Right lobe of liver (tissue), 4 donors: ENCODE measurements at regions not wholly inside any gene's neighbourhood (a gene's known extent, or its start where the extent isn't known, plus 50 kb on each side); places are given as distances from the start of the nearest gene placed in this dataset.

Source experiments
- POLR2A ChIP-seq: fragments of 450-650 bp; IDR thresholded peaks from one replicate; pipeline ENCODE4 v1.6.1; 2017; ENCODE audit warnings: antibody characterized with exemption, mild to moderate bottlenecking
- TF ChIP-seq, protein P1 (sequence below), 4 donors: fragments of 200-600 bp in 3 of 4; fragments of 450-650 bp in 1 of 4; IDR thresholded peaks; one replicate each; pipeline versions ENCODE4 v1.5.1 to v1.8.0; 2016 to 2022; ENCODE audit warnings: antibody characterized with exemption in 4 of 4, mild to moderate bottlenecking in 2 of 4
- donor health status: DM: no; HTN: no; CAD: no.
- donor health status: DM: no; HTN: no; CAD: no.
- donor health status: DM: no; HTN: yes; CAD: no.

DNA sequence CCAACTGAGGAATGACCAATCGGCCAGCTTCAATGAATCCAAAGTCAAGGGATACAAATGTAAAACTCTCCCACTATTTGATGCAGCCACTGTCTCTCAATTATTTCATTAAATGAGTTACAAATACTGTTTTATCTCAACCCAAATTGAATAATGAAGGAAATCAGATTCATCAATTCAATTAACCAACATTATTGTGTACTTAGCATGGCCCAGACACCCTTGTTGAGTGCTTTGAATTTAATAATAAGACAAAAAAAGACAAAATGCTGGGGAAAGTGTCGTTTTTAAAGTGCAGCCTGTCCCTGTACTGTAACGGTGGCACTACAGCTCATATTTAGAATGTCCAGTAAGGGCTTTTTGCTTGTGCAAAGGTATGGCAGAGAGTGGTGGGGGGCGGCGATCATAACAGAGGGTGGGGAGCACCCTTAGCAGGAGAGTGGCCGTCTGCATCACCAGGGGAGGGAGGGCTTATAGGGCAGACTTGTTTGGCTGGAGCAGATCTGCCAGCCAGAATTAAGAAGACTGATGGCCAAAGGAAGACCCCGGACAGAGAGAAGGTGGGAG, 123.8 kb upstream of the GALNT2 start:
- TF ChIP-seq, protein P1, sequence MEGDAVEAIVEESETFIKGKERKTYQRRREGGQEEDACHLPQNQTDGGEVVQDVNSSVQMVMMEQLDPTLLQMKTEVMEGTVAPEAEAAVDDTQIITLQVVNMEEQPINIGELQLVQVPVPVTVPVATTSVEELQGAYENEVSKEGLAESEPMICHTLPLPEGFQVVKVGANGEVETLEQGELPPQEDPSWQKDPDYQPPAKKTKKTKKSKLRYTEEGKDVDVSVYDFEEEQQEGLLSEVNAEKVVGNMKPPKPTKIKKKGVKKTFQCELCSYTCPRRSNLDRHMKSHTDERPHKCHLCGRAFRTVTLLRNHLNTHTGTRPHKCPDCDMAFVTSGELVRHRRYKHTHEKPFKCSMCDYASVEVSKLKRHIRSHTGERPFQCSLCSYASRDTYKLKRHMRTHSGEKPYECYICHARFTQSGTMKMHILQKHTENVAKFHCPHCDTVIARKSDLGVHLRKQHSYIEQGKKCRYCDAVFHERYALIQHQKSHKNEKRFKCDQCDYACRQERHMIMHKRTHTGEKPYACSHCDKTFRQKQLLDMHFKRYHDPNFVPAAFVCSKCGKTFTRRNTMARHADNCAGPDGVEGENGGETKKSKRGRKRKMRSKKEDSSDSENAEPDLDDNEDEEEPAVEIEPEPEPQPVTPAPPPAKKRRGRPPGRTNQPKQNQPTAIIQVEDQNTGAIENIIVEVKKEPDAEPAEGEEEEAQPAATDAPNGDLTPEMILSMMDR (IDR thresholded peaks at IDR 0.05): no peak
- no peak for TF ChIP-seq POLR2A
